Germinal center (tissue), 1 donor: ENCODE measurements at regions not wholly inside any gene's neighbourhood (a gene's known extent, or its start where the extent isn't known, plus 50 kb on each side); places are given as distances from the start of the nearest gene placed in this dataset.
A peak's percentile ranks its signal among the peaks of the same experiment; 100 is the strongest.

Source experiments
- DNase-seq: peaks from one replicate; pipeline ENCODE4 v3.0.0; 2012; ENCODE audit warnings: mixed read lengths, low spot score

- DNase-seq: no peak
These were observed 57.9 kb upstream of the SLC5A9 start for GRCh38 chr1:48164571-48164970.

GRCh38 chr1:48160486-48161132 lies 61.9 kb upstream of the SLC5A9 start:
- no peak for DNase-seq

DNA sequence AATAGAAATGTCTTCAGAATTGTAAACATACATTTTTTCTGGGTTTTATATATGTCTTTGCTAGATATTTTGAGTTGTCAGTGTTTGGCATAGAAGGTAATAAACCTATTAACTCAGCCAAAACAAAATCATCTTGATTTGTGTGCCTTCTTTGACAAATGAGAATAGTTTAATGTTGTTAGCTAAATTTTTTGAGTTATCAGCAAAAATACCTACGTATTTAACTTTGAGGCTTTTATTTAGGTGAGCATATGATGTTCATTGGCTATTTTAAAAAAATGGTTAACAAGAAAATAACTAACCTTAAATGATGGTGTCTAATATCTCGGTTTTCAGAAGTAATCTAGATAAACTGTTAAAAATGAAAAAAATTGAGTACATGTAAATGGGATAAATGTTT lies 83.2 kb upstream of the SLC5A9 start:
- no peak for DNase-seq

- no peak for DNase-seq
These were observed 94.5 kb upstream of the SLC5A9 start for GRCh38 chr1:48127735-48128685.

- DNase-seq: no peak
These were observed 98.9 kb upstream of the SLC5A9 start for GRCh38 chr1:48123647-48124046.

- no peak for DNase-seq
These were observed 100.6 kb upstream of the SLC5A9 start for GRCh38 chr1:48121955-48122354.

DNA sequence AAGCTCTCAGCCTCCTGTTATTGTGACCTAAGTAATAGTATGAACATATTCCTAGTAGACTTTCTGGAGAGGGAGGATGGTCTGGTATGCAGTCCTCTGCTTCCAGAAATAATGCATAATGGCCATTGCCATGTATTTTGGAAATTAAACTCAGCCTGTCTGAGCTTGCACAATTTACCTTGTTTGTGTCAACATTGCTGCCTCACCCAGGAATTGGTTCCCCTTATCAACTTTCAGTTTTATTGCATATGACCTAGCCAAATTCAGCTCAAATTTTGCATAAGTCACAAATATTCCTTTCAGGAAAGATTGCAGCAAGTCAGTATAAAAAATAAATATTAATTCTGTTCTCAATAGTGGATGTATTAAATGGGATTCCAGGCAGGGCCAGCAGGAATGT lies 101.9 kb upstream of the SLC5A9 start:
- no peak for DNase-seq

DNA sequence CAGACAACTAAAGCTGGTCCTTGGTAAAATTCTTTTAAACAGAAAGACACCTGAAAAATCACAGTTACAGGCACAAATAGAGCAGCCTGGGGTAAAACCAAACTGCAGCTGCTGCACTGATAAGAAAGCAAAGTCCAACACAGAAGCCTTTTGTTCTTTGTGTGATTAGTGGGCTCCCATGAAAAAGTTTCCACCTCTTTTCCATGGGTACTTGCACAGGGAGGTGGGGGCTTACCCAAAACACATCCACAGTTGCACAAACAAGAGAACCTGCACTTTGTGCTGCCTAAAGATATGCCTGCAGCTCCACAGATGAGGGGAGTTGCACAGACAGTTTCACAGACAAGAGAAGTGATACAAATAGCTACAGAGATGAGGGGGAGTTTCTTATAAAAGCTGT lies 106.7 kb upstream of the SLC5A9 start:
- DNase-seq: no peak

- no peak for DNase-seq
These were observed 107.7 kb upstream of the SLC5A9 start for GRCh38 chr1:48114596-48115382.

DNA sequence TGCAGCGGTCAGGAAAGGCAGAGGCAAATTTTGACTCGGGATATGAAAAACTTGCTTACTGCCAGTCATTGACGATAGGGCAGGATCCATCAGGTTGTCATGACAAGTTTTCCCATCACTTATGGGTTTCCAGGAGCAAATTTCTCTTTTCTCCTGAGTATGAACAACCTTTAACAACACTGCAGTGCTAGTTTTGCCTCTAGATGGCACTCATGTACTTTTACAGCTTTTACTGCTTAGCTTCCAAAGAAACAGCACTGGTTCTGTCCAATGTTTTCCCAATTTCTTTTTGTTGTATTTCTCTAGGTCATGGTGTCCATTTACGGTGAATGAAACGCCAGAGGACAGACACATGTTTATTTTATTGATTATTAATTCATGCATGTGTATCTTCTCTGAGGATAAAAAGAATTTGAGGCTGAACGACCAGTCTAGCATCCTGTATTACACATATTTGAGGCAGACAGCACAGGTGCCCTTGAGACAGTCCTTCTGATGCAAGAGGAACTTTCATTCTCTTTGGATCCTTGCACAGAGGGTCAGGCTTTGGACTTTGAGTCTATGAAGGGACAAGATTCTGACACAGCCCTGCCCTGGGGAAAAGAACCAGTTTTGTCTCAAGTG lies 112.3 kb upstream of the TRABD2B start:
- no peak for DNase-seq

DNA sequence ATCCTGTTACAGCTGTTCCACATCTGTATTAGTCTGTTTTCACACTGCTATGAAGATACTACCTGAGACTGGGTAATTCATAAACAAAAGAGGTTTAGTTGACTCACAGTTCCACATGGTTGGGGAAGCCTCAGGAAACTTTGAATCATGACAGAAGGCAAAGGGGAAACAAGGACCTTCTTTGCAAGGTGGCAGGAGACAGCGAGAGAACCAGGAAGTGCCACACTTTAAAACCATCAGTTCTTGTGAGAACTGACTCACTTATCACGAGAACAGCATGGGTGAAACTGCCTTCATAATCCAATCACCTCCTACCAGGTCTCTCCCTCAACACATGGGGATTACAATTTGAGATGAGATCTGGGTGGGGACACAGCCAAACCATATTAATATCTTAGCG lies 110.3 kb upstream of the TRABD2B start:
- no peak for DNase-seq

DNA sequence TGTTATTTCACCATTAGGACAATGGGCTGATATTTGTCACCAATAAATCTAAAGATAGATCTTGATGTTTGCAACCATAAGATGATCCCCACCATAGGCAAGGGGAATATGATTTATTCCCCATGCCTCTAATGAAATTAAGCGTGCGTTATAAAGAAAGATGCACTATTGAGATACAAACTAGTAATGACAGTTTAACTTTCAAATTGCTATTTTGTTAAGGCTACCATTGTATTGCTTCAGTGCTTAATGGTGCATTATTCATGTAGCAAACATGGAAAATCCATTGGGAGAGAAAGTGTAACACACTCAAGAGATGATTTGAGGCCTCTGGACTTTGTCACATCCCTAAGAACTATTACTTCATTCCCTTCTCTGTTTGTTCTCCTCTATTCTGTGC lies 108.9 kb upstream of the TRABD2B start:
- no peak for DNase-seq

GRCh38 chr1:48105165-48105564 lies 108.0 kb upstream of the TRABD2B start:
- DNase-seq: no peak

- DNase-seq: no peak
These were observed 106.3 kb upstream of the TRABD2B start for GRCh38 chr1:48103495-48103894.

GRCh38 chr1:48102766-48103165 lies 105.6 kb upstream of the TRABD2B start:
- no peak for DNase-seq

DNA sequence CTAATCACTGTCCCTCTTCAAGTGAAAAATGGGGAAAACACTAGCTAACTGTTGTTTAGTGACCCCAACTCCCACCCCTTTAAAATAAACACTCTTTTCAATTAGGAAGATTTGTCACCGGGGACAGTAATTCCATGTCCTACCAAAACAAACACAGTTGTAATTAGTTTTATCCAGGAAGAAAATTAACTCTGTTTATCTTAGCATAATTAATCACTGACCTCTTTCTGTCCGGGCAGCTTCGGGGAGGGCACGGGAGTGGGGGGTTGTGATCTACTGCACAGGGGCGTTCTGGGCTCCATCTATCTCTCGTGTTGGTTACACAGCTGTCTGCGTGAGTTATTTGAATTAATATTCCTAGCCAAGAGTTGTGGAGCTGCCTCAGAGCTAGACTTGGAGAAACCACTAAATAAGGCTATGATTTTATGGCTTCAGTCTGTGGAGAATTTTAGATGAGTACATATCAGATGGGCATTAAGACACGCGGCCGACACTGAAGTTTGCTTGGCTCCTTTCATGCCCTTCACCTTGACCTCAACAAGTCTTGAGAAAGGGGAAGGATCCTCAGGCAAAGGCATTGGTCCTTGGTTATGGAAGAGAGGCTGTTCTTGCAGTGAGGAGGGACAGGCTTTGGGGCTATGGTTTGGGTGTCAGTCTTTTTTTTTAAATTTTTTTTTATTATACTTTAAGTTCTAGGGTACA lies 102.0 kb upstream of the TRABD2B start:
- DNase-seq: no peak

DNA sequence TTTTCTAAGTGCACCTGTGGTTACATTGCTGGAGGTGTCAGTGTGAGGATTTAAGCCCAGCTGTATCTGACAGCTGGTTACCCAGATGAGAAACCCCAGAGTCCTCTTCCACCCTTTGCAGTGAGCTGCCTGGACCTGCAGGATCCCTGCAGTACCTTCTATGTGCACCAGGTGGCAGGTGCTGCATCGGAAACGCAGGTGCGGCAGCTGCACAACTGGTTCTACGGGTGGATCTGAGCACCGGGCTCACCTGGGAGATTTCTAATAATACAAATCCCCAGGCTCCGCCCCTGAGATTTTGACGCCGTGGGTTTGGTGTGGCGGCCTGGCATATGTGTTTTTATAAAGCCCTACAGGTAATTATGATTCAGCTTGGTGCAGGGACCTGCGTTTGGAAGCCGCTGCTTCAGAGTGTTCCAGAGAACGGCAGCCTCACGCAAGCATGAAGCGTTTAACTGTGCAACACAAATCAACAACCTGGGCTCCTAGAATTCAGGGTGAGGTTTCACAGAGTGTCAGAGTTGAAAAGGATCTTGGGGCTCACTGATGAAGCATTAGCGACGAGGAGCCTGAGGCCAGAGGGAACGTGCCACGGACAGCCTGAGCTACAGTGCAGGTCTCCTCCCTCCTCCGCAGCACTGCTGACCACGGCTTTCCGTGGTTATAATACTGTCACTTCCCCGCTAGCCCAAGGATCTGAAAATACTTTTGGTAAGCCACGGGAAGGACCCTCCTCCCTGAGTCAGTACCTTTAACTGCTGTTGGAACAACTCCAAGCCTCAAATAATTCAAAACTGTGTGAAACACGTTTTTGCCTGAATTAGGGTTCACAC lies 96.7 kb upstream of the TRABD2B start:
- DNase-seq: peak; percentile 78

DNA sequence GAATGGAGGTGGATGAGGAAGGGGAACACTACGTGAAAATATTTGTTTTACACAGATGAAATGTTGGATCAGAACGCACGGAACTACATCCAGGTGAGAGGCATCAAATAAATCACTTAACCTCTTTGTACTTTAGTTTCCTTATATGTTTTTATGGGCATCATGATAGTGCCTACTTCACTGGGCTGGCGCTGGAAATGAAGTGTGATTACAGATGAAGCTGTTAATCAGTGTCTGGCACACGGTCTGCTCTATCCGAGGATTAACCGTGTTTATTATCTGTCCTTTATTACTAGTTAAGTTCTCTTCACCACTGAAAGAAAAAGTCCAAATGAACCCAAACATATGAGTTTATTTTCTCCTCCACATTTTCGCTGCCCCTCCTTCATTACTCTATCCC lies 96.0 kb upstream of the TRABD2B start:
- DNase-seq: no peak

GRCh38 chr1:48092401-48092800 lies 95.2 kb upstream of the TRABD2B start:
- DNase-seq: no peak

DNA sequence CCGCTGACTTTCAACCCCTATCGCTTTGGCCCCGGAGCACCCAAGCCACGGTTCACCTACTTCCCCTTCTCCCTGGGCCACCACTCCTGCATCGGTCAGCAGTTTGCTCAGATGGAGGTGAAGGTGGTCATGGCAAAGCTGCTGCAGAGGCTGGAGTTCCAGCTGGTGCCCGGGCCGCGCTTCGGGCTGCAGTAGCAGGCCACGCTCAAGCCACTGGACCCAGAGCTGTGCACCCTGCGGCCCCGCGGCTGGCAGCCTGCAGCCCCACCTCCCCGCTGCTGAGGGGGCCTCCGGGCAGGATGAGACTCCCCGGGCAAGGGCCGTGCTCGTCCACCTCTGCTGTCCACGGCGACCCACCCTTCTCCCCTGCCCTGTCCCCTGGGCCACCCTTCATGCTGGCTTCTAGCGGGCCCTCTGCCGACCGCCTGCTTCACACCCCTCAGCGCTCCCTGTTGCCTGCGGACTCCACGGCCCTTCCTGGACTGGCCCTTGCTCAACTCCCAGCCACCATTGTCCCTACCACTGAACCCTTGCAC lies 92.2 kb upstream of the TRABD2B start:
- DNase-seq: no peak
